ENCODE measurements at regions not wholly inside any gene's neighbourhood (a gene's known extent, or its start where the extent isn't known, plus 50 kb on each side); places are given as distances from the start of the nearest gene placed in this dataset.

- CTCF ChIA-PET, result no interaction called here
- Histone ChIP-seq H3F3A (replicated peaks; ENCODE audit: insufficient read depth) (no peaks in the 10 kb centered on the region), H3K27ac (ENCODE audit: low read depth in 2 of 2, low read length in 1 of 2) (no peak overlapping the region), H3K4me3 (ENCODE audit: low read depth in 2 of 2, low read length in 1 of 2) (no peak overlapping the region), H3K4me1 (ENCODE audit: control insufficient read depth in 1 of 2, insufficient read depth in 2 of 2, low read depth in 1 of 2, low read length in 1 of 2) (no peaks in the 10 kb centered on the region), H2AFZ (ENCODE audit: low read depth) (no peak overlapping the region), H4K20me1 (ENCODE audit: insufficient read depth) (no peaks in the 10 kb centered on the region), H3K9me3 (no peaks in the 10 kb centered on the region), H3K79me2 (ENCODE audit: insufficient read depth) (no peaks in the 10 kb centered on the region), H3K27me3 (ENCODE audit: insufficient read depth) (no peaks in the 10 kb centered on the region; the same call in 1 of the 2 replicates), H3K9me2 (no peaks in the 10 kb centered on the region), H3K36me3 (replicated peaks in 1 of 2; ENCODE audit: control insufficient read depth in 1 of 2, insufficient read depth in 2 of 2, low read length in 1 of 2) (no peaks in the 10 kb centered on the region), H3K9ac (no peak overlapping the region), H3K4me2 (no peak overlapping the region)
- TF ChIP-seq SIN3A (IDR thresholded peaks at IDR 0.05; ENCODE audit: borderline replicate concordance, low read depth, low read length), result no peak
- TF ChIP-seq PBX3 (IDR thresholded peaks at IDR 0.05), result no peak
- no peak for TF ChIP-seq REST (IDR thresholded peaks at IDR 0.05; ENCODE audit: low read depth, low read length)
- no peak for TF ChIP-seq MAX (IDR thresholded peaks at IDR 0.05; ENCODE audit: low read depth)
- TF ChIP-seq USF1 (IDR thresholded peaks at IDR 0.05; ENCODE audit: borderline replicate concordance, low read depth), result no peak
- TF ChIP-seq RXRA (IDR thresholded peaks at IDR 0.05; ENCODE audit: borderline replicate concordance, low read depth), result no peak
- no peak for TF ChIP-seq NFIC (IDR thresholded peaks at IDR 0.05; ENCODE audit: borderline replicate concordance)
- no peak for TF ChIP-seq FOXJ3 (CRISPR knock-in tag; IDR thresholded peaks at IDR 0.05)
- TF ChIP-seq NRF1 (IDR thresholded peaks at IDR 0.05; ENCODE audit: low read depth, low read length), result no peak
- TF ChIP-seq SMC3 (IDR thresholded peaks at IDR 0.05; ENCODE audit: low read depth, low read length), result no peak
- 15% methylated on average over 10 of the region's 11 CpGs for WGBS (ENCODE audit: low lambda C conversion rate)
- POLR2A ChIA-PET, result no interaction called here
- no peak for DNase-seq
These were observed 338.2 kb upstream of the SMIM30 start for GRCh38 chr7:113456533-113456932.

- H3K27me3 ChIP-seq (ENCODE audit: insufficient read depth), result no peaks in the 10 kb centered on the region; the same call in 1 of the 2 replicates
- H3K4me3 ChIP-seq (ENCODE audit: low read depth in 2 of 2, low read length in 1 of 2), result no peak overlapping the region
- POLR2A ChIA-PET, result no interaction called here
- CTCF ChIA-PET, result interaction anchor here (0.8 to 1.2 kb wide), 2 partner anchors 33 to 295 kb away, joined by 4 to 5 read pairs; no protein-coding TSS in a partner anchor
- H3K4me2 ChIP-seq, result no peak overlapping the region
- TF ChIP-seq FOSL2 (IDR thresholded peaks at IDR 0.05; ENCODE audit: borderline replicate concordance, low read depth) (no peak), NFIC (IDR thresholded peaks at IDR 0.05; ENCODE audit: borderline replicate concordance) (no peak), NRF1 (IDR thresholded peaks at IDR 0.05; ENCODE audit: low read depth, low read length) (no peak)
- H3K36me3 ChIP-seq (replicated peaks in 1 of 2; ENCODE audit: control insufficient read depth in 1 of 2, insufficient read depth in 2 of 2, low read length in 1 of 2), result no peaks in the 10 kb centered on the region
- no peaks in the 10 kb centered on the region for H4K20me1 ChIP-seq (ENCODE audit: insufficient read depth)
- no peak for DNase-seq
- H3K9ac ChIP-seq, result no peak overlapping the region
- H3K27ac ChIP-seq (ENCODE audit: low read depth in 2 of 2, low read length in 1 of 2), result no peak overlapping the region
- H3F3A ChIP-seq (replicated peaks; ENCODE audit: insufficient read depth), result no peaks in the 10 kb centered on the region
- no peaks in the 10 kb centered on the region for H3K79me2 ChIP-seq (ENCODE audit: insufficient read depth)
- no peak overlapping the region for H2AFZ ChIP-seq (ENCODE audit: low read depth)
- H3K4me1 ChIP-seq (ENCODE audit: control insufficient read depth in 1 of 2, insufficient read depth in 2 of 2, low read depth in 1 of 2, low read length in 1 of 2), result no peaks in the 10 kb centered on the region
- H3K9me3 ChIP-seq, result no peaks in the 10 kb centered on the region
- no peaks in the 10 kb centered on the region for H3K9me2 ChIP-seq
- WGBS (ENCODE audit: low lambda C conversion rate), result 21% methylated on average over 3 of the region's 3 CpGs
These were observed 336.3 kb upstream of the SMIM30 start for GRCh38 chr7:113454597-113455169.
